ENCODE measurements at regions not wholly inside any gene's neighbourhood (a gene's known extent, or its start where the extent isn't known, plus 50 kb on each side); places are given as distances from the start of the nearest gene placed in this dataset.

DNA sequence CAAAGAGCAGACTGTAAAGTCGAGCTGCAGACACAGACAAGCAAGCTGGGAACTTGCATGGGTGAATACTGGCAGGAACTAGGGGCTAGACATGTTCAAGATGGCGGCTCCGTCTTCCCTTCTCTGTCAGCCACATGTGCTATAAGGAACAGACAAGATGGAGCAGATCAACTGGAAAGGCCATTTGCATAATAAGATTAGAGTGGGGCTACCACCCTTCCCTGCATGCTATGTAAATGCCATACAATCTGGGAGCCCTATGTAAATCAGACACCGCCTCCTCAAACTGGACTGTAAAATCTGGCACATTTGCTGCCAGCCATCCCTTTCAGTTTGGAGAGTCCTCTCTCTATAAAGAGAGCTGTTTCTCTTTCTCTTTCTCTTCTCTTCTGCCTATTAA lies 640.1 kb upstream of the CDH8 start:
- ATAC-seq (no peak), DNase-seq (ENCODE audit: low spot score) (no peak)
- intact Hi-C loops (cut with DNase I): no loop called here

DNA sequence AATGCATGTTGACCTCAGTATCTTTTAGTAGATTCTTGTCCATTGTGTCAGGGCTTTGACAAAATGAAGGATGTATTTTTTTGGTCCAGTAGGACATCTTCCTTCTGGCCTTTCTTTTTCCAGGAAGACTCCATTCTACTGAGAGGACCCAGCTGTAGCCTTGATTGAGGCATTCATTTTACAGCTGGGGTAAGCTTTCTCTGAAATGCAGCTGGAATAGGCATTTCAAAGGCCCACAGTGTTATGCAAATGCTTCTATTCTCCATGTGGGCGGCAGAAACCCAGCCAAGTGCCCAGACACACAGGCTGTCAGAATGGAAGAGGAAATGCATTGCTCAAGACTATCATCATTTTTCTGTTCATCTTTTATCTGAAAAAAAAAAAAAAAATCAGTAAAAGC lies 629.0 kb upstream of the CDH8 start:
- intact Hi-C loops (cut with DNase I): no loop called here
- ATAC-seq: no peak

DNA sequence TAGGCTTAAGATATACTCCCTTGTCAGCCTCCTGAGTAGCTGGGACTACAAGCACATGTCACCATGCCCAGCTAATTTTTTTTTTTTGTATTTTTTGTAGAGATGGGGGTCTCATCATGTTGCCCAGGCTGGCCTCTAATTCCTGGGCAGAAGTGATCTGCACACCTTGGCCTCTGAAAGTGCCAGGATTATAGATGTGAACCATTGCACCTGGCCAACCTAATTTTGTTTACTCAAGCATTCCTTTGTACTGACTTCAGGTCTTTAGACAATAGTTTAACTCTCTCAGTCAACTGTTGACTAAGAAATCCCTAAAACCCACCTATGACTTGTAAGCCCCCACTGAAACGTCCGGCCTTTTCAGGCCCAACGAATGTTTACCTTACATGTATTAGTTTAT lies 628.3 kb upstream of the CDH8 start:
- intact Hi-C loops (cut with DNase I): no loop called here
- no peak for ATAC-seq
- no peak for DNase-seq (ENCODE audit: low spot score)

More for the DNA sequence above, 629.0 kb upstream of the CDH8 start:
- DNase-seq (ENCODE audit: low spot score): no peak

DNA sequence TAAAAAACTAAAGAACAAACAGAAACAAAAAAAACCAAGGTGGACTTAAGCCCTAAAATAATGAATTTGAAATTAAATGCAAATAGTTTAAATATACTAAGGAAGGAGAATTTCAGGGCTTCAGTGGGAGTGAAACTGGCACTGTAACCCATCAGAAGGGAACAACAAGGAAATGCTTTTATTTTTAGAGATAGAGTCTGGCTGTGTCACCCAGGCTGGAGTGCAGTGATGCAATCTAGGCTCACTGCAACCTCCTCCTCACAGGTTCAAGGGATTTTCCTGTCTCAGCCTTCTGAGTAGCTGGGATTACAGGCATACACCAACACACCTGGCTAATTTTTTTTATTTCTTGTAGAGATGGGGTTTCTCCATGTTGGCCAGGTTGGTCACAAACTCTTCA lies 625.2 kb upstream of the CDH8 start:
- ATAC-seq: no peak
- no peak for DNase-seq (ENCODE audit: low spot score)
- intact Hi-C loops (cut with DNase I): no loop called here

DNA sequence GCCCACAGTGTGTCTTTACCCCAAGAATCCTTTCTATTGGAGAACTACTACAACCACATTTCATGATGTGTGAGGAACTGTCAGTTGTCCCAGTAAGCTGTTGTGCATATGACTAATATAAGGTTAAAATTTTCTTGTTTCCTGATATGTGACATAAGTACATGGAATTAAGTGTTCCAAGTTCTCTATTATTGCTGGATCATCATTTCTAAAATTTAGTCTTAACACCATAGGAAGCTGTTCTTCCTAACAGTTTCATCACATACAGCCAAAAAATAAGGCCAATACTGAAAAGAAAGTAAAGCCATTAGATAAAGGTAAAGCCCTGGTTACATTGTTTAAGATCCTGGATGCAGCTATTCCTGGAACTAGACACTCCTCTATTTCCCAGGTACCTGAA lies 620.9 kb upstream of the CDH8 start:
- DNase-seq (ENCODE audit: low spot score): no peak
- intact Hi-C loops (cut with DNase I): no loop called here

DNA sequence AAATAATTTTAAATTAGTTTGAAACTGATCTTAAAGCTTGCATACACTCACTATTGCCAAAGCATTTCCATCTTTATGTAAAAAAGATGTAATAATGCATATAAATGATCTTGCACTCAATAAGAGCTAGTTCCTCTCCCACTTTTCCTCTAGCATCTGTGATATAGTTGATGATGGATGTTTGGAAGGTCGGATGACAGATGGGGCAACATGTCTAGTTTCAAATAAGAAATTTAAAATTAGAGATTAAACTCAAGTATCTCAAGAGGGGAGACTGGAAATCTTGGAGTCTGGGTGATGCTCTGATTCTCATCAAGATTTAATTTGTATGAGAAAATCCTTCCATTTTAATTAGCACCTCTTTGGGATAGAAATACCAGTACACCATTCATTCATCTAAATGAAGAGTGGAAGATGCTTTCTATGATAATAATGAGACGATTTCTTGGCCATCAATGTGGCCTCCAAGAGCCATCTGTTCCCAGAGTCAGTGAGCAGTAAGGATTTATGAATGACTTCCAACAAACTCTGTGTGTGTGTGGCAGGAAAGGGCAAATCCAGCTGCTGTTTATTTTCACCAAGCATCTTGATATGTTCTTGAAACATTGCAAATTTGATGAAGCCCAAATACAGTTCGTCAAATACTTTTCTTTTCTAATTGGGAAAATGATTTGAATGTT lies 616.3 kb upstream of the CDH8 start:
- DNase-seq (ENCODE audit: low spot score) (no peak), ATAC-seq (no peak)
- intact Hi-C loops (cut with DNase I): no loop called here

More for the DNA sequence above, 620.9 kb upstream of the CDH8 start:
- no peak for ATAC-seq

DNA sequence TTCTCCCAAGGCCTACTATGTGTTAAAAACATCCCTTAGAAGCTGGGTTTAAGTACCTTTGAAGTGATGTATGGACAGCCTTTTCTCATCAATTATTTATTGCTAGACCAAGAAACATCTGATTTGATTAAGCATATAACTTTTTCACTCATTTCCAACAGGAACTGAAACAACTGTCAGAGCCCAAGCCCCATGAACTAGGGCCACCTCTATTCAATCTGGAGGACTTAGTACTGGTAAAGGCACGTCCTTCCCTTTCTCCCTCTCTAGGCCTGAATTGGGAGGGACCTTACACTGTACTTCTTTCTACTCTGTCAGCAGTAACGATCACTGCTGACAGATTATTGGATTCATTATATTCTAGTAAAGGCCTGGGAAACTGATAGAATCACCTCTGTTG lies 612.0 kb upstream of the CDH8 start:
- DNase-seq (ENCODE audit: low spot score): no peak
- intact Hi-C loops (cut with DNase I): no loop called here
- no peak for ATAC-seq

DNA sequence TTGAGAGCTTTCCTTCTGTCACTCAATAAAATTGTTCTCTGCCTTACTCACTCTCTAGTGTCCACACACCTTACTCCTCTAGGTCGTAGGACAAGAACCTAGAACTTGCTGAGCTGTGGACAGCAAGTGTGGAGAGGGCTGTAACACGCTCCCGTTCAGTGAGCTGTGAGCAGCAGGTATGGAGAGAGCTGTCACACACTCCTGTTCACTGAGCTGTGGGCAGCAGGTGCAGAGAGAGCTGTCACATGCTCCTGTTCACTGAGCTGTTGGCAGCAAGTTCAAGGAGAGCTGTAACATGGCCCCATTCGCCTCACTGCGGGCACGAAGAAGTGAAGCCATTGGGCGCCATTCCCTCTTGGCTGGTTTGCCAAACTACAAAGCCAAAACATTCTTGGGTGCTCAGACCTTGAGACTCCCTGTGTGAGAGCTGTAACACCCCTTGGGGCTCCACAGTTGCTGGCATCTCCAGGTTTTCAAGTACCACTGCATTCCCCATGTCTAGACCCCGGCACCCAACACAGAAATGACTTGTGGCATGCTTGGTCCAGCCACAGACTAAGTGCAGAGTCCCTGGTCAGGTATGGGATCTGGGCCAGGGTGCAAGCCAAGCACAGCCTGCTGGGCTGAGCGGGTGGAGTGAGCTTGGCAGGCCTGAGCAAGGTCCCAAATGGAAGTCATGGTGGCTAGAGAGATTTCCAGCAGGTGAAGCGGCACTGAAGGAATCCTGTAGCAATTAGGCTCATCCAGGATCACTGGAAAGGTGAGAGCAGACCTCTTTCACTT lies 608.0 kb upstream of the CDH8 start:
- ATAC-seq (no peak), DNase-seq (ENCODE audit: low spot score) (no peak)
- intact Hi-C loops (cut with DNase I): no loop called here

DNA sequence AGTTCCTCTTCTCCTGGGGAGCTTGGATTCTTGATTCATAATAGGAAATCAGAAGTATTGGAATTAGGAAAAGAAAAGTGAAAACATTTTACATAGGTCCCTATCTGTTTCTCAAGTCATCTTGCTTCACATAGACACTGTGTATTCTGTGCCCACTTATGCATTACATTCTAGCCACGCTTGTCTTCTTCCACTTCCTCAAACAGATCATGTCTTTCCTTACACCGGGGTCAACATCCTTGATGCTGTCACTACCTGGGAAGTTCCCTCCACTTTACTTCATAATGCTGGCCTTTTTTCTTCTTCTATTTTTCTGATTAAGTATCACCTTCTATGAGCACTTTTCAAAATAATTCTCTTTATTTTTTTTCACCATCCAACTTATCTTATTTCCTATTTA lies 606.4 kb upstream of the CDH8 start:
- no peak for ATAC-seq

DNA sequence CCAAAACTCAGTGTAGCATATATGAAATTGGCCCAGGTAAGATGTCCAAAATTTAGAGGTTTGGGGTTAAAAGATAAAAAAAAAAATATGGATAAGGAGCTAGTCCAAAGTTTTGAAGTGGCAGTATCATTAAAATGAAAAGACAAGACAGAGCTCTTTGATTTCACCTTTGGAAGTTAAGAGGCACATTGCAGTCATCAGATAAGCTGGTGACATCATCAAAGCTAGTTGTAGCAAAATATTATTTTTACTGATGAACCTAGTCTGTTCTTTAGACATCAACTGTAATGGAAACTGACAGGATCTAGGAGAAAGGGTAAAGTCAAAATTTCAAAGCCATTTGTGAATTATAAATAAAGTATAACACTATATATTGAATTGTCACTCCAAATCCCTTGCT lies 603.7 kb upstream of the CDH8 start:
- DNase-seq (ENCODE audit: low spot score): no peak
- intact Hi-C loops (cut with DNase I): no loop called here
- ATAC-seq: no peak

More for the DNA sequence above, 606.4 kb upstream of the CDH8 start:
- DNase-seq (ENCODE audit: low spot score): no peak
- intact Hi-C loops (cut with DNase I): no loop called here

DNA sequence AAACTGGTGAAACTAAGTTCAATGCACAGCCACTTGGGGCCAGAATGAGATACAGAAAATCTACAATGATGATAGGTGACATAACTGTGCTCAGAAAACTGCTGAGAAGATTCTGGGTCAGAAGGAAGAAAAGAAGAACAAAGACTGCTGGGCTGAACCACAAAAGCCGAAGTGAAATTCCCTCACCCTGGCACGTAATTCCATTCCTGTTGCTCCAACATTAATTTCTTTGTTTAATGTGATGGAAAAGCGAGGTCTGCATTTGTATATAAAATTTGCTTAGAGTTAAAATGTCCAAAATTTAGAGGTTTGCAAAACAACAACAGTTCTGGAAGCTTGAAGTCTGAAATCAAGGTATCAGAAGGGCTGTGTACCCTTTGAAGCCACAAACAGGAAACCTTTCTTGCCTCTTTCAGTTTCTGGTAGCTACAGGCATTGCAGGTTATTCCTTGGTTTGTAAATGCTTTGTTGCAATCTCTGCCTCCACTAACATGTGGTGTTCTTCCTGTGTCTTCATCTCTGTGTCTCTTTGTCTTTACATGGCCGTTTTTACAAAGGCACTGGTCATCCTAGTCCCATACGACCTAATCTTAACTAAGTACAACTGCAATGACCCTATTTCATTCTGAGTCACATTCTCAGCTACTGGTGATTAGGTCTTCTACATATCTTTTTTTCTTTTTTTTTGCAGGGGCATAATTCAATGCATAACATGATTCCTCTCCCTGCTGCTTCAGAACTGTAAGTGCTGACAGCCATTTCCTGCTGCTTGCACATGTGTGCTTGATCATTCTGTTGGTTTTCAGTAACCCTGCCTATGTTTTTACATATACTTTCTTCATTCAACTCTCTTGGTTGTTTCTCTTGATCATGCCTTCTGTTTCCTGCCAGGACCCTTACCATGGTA lies 603.0 kb upstream of the CDH8 start:
- no peak for DNase-seq (ENCODE audit: low spot score)
- no peak for ATAC-seq
- intact Hi-C loops (cut with DNase I): no loop called here

DNA sequence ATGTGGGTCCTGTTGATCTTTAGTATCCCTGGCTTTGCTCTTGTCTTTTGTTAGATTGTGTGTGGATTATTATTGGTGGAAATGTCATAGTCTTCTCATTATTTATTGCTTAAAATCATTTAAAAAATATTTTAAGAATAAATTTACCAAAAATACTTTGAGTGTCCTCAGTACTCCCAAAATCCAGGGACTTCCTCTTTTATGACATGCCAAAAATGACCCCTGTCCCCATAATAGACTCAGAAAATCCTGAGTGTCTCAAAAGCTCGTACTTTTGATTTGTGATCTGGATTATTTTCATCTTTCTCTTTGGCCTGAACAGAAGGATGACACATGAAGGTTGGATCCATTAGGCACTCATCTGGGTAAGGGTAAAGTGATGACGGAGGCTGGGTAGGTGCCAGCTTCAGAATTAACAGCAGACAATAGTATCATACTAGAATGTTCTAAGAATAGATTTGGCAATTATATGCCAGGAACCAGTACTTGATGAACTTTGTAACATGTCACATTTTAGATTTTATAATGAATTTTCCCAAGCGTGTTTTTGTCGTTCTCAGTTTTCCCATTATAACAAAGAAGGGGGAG lies 602.2 kb upstream of the CDH8 start:
- intact Hi-C loops (cut with DNase I): no loop called here
- no peak for ATAC-seq
- DNase-seq (ENCODE audit: low spot score): no peak

DNA sequence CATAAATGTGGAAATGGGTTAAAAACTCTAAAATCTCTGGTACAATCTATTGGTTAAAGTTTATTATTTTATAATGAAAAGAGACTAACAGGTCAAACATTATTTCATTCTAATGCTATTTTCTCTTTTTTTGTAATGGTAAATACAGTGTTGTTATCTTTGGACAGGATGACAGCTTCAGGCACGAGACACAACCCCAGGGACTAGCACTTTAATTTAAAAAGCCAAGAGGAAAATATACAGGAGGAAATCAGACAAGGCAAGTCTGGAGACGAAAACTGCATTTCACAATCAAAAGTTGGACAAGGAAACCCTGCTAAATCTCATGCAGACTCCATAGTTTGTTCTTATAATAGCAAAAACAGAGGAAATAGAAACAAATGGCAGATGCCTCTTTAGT lies 589.1 kb upstream of the CDH8 start:
- intact Hi-C loops (cut with DNase I): no loop called here
- no peak for DNase-seq (ENCODE audit: low spot score)
- ATAC-seq: no peak

DNA sequence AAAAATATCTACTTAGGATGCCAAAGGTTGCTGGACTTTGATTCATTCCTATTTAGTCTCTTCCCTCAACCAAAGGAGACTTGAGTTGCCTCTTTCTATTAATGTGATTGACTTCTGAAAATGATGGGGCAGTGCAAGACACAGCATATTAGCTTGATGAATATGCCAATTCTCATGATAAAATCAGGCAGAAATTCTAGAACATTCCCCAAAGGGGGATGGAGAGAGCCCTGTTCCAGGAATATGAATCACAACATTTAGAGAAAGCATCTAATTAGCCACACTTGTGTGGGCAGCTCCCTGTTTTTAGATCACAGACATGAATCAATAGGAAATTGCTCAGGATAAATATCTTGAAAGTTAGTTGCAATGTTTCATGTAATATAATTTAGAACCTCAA lies 584.0 kb upstream of the CDH8 start:
- intact Hi-C loops (cut with DNase I): no loop called here
- ATAC-seq (no peak), DNase-seq (ENCODE audit: low spot score) (no peak)

DNA sequence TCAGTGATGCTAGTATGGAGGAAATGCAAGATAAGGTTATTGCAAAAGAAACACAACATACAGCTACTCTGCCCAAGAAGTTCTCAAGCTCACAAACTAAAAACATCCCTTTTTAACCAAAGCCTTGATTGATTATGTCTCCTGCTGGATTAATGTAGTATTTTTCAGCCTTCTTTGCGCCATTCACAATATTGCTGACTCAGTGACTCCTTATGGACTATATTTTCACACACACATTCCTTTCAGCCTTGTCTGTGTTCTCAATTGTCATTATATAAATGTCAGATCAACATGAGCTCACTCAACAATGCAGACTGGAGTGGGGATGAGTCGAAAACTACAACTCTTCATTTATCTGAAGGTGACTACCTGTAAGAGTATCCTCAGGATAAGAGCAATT lies 579.3 kb upstream of the CDH8 start:
- ATAC-seq: no peak
- intact Hi-C loops (cut with DNase I): no loop called here

DNA sequence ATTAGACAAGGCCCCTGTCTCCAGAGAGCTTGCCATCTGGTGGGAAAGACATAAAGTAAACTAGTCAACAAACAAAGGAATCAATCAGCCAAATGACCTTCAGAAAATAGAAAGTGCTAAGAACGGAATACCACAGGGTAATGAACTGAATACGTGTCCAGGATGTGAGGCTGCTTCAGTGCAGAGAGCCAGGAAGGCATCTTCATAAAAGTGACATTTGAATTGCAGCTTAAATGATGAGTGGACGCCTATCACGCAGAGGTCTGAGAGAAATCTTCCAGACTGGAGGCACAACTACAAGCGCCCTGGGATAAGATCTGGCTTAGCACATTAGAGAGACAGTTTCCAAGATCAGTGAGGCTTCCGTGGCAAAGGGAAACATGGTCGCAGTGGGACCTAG lies 574.1 kb upstream of the CDH8 start:
- no peak for DNase-seq (ENCODE audit: low spot score)
- ATAC-seq: no peak
- intact Hi-C loops (cut with DNase I): no loop called here

More for the DNA sequence above, 579.3 kb upstream of the CDH8 start:
- DNase-seq (ENCODE audit: low spot score): no peak

DNA sequence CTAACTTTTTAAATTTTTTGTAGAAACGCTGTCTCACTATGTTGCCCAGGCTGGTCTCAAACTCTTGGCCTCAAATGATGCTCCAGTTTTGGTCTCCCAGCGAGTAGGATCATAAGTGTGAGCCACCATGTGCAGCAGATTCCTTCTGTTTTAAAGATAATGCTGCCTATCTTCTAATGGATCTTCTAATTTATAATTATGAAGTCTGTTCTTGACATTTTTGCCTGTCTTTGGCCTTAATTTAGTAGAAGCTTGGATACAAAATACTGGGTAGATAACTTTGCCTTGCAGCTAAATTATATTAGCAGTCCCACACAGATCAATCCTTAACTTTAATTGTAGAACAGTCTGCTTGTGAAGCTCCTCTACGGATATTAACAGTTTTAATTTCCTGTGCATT lies 566.6 kb upstream of the CDH8 start:
- intact Hi-C loops (cut with DNase I): no loop called here
- ATAC-seq (no peak), DNase-seq (ENCODE audit: low spot score) (no peak)

DNA sequence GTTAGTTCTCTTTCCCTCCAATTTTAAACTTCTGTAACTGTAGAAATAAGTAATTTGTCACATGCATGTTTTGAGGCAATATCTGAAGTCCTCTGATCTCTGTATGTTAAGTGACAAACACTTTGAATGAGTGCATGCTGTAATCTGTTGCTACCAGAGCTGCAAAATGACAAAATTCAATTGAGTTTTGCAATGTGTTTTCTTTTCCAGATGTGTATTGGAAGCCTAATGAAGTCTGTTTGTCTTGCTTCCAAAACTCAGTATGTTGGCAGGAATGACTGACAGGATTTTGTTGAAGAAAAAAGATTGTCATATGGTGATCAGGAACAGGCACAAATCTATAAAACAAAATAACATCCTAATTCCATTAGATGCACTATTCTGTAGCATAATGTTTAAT lies 561.6 kb upstream of the CDH8 start:
- intact Hi-C loops (cut with DNase I): no loop called here
- ATAC-seq (no peak), DNase-seq (ENCODE audit: low spot score) (no peak)

DNA sequence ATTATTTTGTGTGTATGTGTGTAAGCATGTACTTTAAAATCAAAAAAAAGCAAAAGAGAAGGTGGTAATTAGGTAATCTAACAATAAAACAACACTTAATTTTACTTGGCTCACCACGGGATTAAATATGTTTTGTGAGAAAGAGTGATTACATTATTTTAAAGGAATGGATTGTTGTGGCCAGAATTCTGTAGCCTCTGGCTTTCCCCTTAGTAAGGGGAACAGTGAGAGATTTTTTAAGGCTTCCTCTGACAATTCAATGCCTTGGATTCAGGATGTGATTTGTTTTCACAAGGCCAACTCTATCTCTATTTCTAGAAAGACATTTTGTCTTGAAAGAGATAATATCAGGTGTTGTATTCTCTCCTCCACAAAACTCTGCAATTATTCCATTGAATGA lies 560.3 kb upstream of the CDH8 start:
- DNase-seq (ENCODE audit: low spot score): no peak
- no peak for ATAC-seq
- intact Hi-C loops (cut with DNase I): no loop called here

DNA sequence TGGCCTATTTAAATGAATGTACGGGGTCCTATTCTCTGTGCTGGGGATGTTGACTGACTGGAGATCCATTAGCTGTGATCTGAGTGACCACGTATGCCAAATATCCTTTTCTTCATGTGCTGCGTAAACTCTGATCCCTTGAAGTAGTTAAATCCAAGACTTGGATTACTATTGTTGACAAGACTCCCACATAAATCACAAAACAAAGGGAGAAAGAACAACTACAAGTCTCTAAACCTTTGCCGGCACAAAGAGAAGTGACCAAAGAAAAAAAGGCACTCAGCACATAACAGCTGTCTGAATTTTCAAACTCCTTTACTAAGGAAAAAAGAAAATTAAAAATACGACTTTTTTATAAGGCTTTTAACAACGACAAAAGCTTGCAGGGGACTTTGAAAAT lies 559.9 kb upstream of the CDH8 start:
- ATAC-seq: no peak
- intact Hi-C loops (cut with DNase I): no loop called here
- no peak for DNase-seq (ENCODE audit: low spot score)
